CD14-positive monocyte (primary cell): ENCODE measurements at regions not wholly inside any gene's neighbourhood (a gene's known extent, or its start where the extent isn't known, plus 50 kb on each side); places are given as distances from the start of the nearest gene placed in this dataset.

Source experiments
- DNase-seq, 3 donors: peaks; one replicate each; pipeline ENCODE4 v3.0.0-alpha.2; 2011 to 2022
- H2AFZ ChIP-seq: 2 replicates; pipeline ENCODE4 v1.6.0; 2012; ENCODE audit warnings: mild to moderate bottlenecking, low read depth, low read length, inconsistent platforms; ENCODE audit not compliant: insufficient read depth, poor library complexity, severe bottlenecking
- H3K27ac ChIP-seq, 2 donors: 1 replicate in 1 of 2; 2 replicates in 1 of 2; pipeline ENCODE4 v1.5.1; 2012 to 2013; ENCODE audit warnings: low read length in 2 of 2, control low read depth in 1 of 2, inconsistent platforms in 1 of 2, low read depth in 1 of 2, mild to moderate bottlenecking in 1 of 2
- H3K27me3 ChIP-seq, 2 donors: one replicate each; pipeline versions ENCODE4 v1.6.0 to v1.6.1; 2011 to 2013; ENCODE audit warnings: low read length in 2 of 2; ENCODE audit not compliant: control insufficient read depth in 2 of 2, insufficient read depth in 2 of 2
- H3K36me3 ChIP-seq, 2 donors: replicated peaks in 1 of 2; 1 replicate in 1 of 2; 2 replicates in 1 of 2; pipeline versions ENCODE4 v1.5.1 to v1.6.1; 2012 to 2013; ENCODE audit warnings: low read length in 2 of 2, control low read depth in 1 of 2, inconsistent platforms in 1 of 2, mild to moderate bottlenecking in 1 of 2; ENCODE audit not compliant: insufficient read depth in 2 of 2, control insufficient read depth in 1 of 2
- H3K4me1 ChIP-seq, 2 donors: 1 replicate in 1 of 2; 2 replicates in 1 of 2; pipeline versions ENCODE4 v1.5.1 to v1.6.1; 2012 to 2013; ENCODE audit warnings: low read length in 2 of 2, control low read depth in 1 of 2, inconsistent platforms in 1 of 2, mild to moderate bottlenecking in 1 of 2, moderate library complexity in 1 of 2; ENCODE audit not compliant: insufficient read depth in 2 of 2, control insufficient read depth in 1 of 2
- H3K4me2 ChIP-seq: replicated peaks from 2 replicates; pipeline ENCODE3; 2012; ENCODE audit warnings: low read length, moderate library complexity, mild to moderate bottlenecking; ENCODE audit not compliant: poor library complexity, severe bottlenecking; ENCODE audit errors: extremely low read depth
- H3K4me3 ChIP-seq, 3 experiments: fragments of 200-600 bp in 1 of 3; sonication (generic) in 1 of 3; replicated peaks in 1 of 3; 1 replicate in 2 of 3; 2 replicates in 1 of 3; pipeline ENCODE4 v1.5.1; 2011 to 2013; ENCODE audit warnings: low read length in 3 of 3, mild to moderate bottlenecking in 3 of 3, control low read depth in 2 of 3, low read depth in 2 of 3, inconsistent platforms in 1 of 3, moderate library complexity in 1 of 3
- H3K79me2 ChIP-seq: 2 replicates; pipeline ENCODE4 v1.6.0; 2012; ENCODE audit warnings: mild to moderate bottlenecking, control low read depth, inconsistent platforms, low read length, moderate library complexity; ENCODE audit not compliant: insufficient read depth
- H3K9ac ChIP-seq: 2 replicates; pipeline ENCODE4 v1.6.0; 2017; ENCODE audit warnings: low read length, mild to moderate bottlenecking; ENCODE audit not compliant: insufficient read depth, poor library complexity, severe bottlenecking
- H3K9me3 ChIP-seq, 2 donors: replicated peaks in 1 of 2; 1 replicate in 1 of 2; 2 replicates in 1 of 2; pipeline versions ENCODE4 v1.5.1 to v1.6.1; 2012 to 2013; ENCODE audit warnings: low read length in 2 of 2, control low read depth in 1 of 2; ENCODE audit not compliant: control insufficient read depth in 1 of 2, insufficient read depth in 1 of 2
- H4K20me1 ChIP-seq: 2 replicates; pipeline ENCODE4 v1.6.0; 2012; ENCODE audit warnings: mild to moderate bottlenecking, low read length, control low read depth, moderate library complexity; ENCODE audit not compliant: insufficient read depth
- H3K27ac Mint-ChIP-seq, 7 donors: one replicate each; pipeline ENCODE4 v1.8.0; 2020; ENCODE audit warnings: mild to moderate bottlenecking in 7 of 7, mixed read lengths in 7 of 7, moderate library complexity in 6 of 7, inconsistent platforms in 2 of 7
- H3K27me3 Mint-ChIP-seq, 3 donors: one replicate each; pipeline ENCODE4 v1.8.0; 2021 to 2022; ENCODE audit warnings: low read depth in 3 of 3, mild to moderate bottlenecking in 3 of 3, mixed read lengths in 3 of 3, moderate library complexity in 3 of 3, inconsistent platforms in 1 of 3
- H3K36me3 Mint-ChIP-seq, 2 donors: one replicate each; pipeline ENCODE4 v1.8.0; 2020; ENCODE audit warnings: mixed read lengths in 2 of 2, inconsistent platforms in 1 of 2, mild to moderate bottlenecking in 1 of 2
- H3K4me1 Mint-ChIP-seq: one replicate; pipeline ENCODE4 v1.8.0; 2020; ENCODE audit warnings: mild to moderate bottlenecking, mixed read lengths
- H3K4me3 Mint-ChIP-seq, 2 donors: one replicate each; pipeline ENCODE4 v1.8.0; 2020; ENCODE audit warnings: mild to moderate bottlenecking in 2 of 2, mixed read lengths in 2 of 2, moderate library complexity in 1 of 2
- H3K9me3 Mint-ChIP-seq, 7 donors: one replicate each; pipeline ENCODE4 v1.8.0; 2020 to 2022; ENCODE audit warnings: mixed read lengths in 7 of 7, mild to moderate bottlenecking in 6 of 7, moderate library complexity in 6 of 7, inconsistent platforms in 2 of 7
- CTCF ChIP-seq: fragments of 200-600 bp; IDR thresholded peaks from one replicate; pipeline ENCODE4 v1.8.0; 2022; ENCODE audit warnings: antibody characterized with exemption, mild to moderate bottlenecking
- WGBS: methylation state at CpG from one replicate; pipeline ENCODE4 v1.1.5; 2013; ENCODE audit warnings: missing lambda C conversion rate; ENCODE audit not compliant: insufficient coverage; 5-methylcytosine and 5-hydroxymethylcytosine counted together
- intact Hi-C, 2 donors: fragments of 100-400 bp; cut with micrococcal nuclease; formaldehyde crosslinking; loops; one replicate each; pipeline versions ENCODE4 v1.15.0 to v1.15.1; 2023

DNA sequence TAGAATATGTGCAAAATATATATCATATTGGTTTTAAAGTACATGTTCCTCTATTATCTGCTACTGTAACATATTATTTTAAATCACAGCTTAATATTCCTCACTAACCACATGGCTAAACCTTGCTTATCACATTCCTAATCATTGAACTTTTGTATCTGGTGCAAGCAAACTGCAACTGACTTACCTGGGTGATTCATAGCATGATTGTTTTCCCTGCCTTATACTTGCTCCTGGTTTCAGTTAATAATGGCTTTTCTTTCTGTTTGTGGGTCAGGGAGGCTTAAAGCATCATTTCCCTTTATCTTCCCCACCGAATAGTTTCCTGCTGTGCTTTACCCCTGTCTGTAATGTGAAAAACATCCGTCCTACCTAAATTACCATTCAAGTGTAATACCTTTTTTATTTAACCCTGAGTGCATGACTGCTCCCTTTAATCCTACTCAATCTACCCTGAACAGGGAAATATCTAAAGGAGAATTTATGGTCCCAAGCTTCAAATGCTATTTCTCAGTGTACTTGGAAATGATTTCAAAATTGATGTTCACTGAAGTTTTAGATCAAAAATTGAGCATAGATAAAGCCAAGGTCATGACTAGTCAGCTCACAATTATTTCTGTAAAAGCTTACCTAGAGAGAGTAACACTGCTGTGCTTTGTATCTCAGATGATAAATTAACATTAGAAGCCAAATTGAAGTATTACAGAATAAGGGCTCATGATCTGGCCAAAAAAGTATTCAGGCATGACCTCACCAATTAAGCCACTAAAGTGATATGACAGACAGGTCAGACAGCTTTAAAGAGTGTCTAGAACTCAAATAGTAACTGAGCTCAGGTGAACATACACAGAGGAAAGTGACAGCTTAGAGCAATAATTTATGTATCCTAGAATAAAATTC lies 507.1 kb downstream of the BRINP3 start:
- Histone ChIP-seq H2AFZ (no peak overlapping the region), H3K4me1 (no peaks in the 10 kb centered on the region), H4K20me1 (no peaks in the 10 kb centered on the region), H3K4me2 (no peak overlapping the region), H3K27me3 (no peaks in the 10 kb centered on the region), H3K9me3 (peaks cover 0 to 4% of the 10 kb centered on the region in 2 donors), H3K4me3 (no peak overlapping the region), H3K27ac (no peak overlapping the region), H3K79me2 (no peaks in the 10 kb centered on the region), H3K9ac (no peak overlapping the region), H3K36me3 (no peaks in the 10 kb centered on the region)
- no peaks in the 10 kb centered on the region for H3K4me1 Mint-ChIP-seq
- H3K27ac Mint-ChIP-seq: no peak overlapping the region
- H3K36me3 Mint-ChIP-seq: no peaks in the 10 kb centered on the region
- H3K9me3 Mint-ChIP-seq: peaks cover 0 to 8% (median 0%) of the 10 kb centered on the region in 7 donors
- no peak for TF ChIP-seq CTCF
- H3K4me3 Mint-ChIP-seq: no peak overlapping the region
- DNase-seq: no peak
- intact Hi-C loops: no loop called here
- WGBS: no CpG with 5 or more reads among the region's 2 CpGs
- no peaks in the 10 kb centered on the region for H3K27me3 Mint-ChIP-seq

GRCh38 chr1:189971656-189972055 lies 506.0 kb downstream of the BRINP3 start:
- H3K4me2 ChIP-seq: no peak overlapping the region
- intact Hi-C loops: no loop called here
- H4K20me1 ChIP-seq: no peaks in the 10 kb centered on the region
- no peak for TF ChIP-seq CTCF
- H3K27me3 ChIP-seq: no peaks in the 10 kb centered on the region
- H3K27ac ChIP-seq: no peak overlapping the region
- WGBS: no CpG with 5 or more reads among the region's 4 CpGs
- peaks cover 0 to 4% of the 10 kb centered on the region in 2 donors for H3K9me3 ChIP-seq
- H3K9ac ChIP-seq: no peak overlapping the region
- no peak overlapping the region for H2AFZ ChIP-seq
- Mint-ChIP-seq H3K27me3 (no peaks in the 10 kb centered on the region), H3K4me3 (no peak overlapping the region), H3K36me3 (no peaks in the 10 kb centered on the region), H3K4me1 (no peaks in the 10 kb centered on the region), H3K9me3 (peaks cover 0 to 8% (median 2%) of the 10 kb centered on the region in 7 donors), H3K27ac (no peak overlapping the region)
- no peak overlapping the region for H3K4me3 ChIP-seq
- DNase-seq: no peak
- no peaks in the 10 kb centered on the region for H3K4me1 ChIP-seq
- no peaks in the 10 kb centered on the region for H3K36me3 ChIP-seq
- H3K79me2 ChIP-seq: no peaks in the 10 kb centered on the region
